CD14-positive monocyte (primary cell): ENCODE measurements at regions not wholly inside any gene's neighbourhood (a gene's known extent, or its start where the extent isn't known, plus 50 kb on each side); places are given as distances from the start of the nearest gene placed in this dataset.

ENCODE experiments used
- DNase-seq, 3 donors: peaks; one replicate each; pipeline ENCODE4 v3.0.0-alpha.2; 2011 to 2022
- H2AFZ ChIP-seq: 2 replicates; pipeline ENCODE4 v1.6.0; 2012; ENCODE audit warnings: mild to moderate bottlenecking, low read depth, low read length, inconsistent platforms; ENCODE audit not compliant: insufficient read depth, poor library complexity, severe bottlenecking
- H3K27ac ChIP-seq, 2 donors: 1 replicate in 1 of 2; 2 replicates in 1 of 2; pipeline ENCODE4 v1.5.1; 2012 to 2013; ENCODE audit warnings: low read length in 2 of 2, control low read depth in 1 of 2, inconsistent platforms in 1 of 2, low read depth in 1 of 2, mild to moderate bottlenecking in 1 of 2
- H3K27me3 ChIP-seq, 2 donors: one replicate each; pipeline versions ENCODE4 v1.6.0 to v1.6.1; 2011 to 2013; ENCODE audit warnings: low read length in 2 of 2; ENCODE audit not compliant: control insufficient read depth in 2 of 2, insufficient read depth in 2 of 2
- H3K36me3 ChIP-seq, 2 donors: replicated peaks in 1 of 2; 1 replicate in 1 of 2; 2 replicates in 1 of 2; pipeline versions ENCODE4 v1.5.1 to v1.6.1; 2012 to 2013; ENCODE audit warnings: low read length in 2 of 2, control low read depth in 1 of 2, inconsistent platforms in 1 of 2, mild to moderate bottlenecking in 1 of 2; ENCODE audit not compliant: insufficient read depth in 2 of 2, control insufficient read depth in 1 of 2
- H3K4me1 ChIP-seq, 2 donors: 1 replicate in 1 of 2; 2 replicates in 1 of 2; pipeline versions ENCODE4 v1.5.1 to v1.6.1; 2012 to 2013; ENCODE audit warnings: low read length in 2 of 2, control low read depth in 1 of 2, inconsistent platforms in 1 of 2, mild to moderate bottlenecking in 1 of 2, moderate library complexity in 1 of 2; ENCODE audit not compliant: insufficient read depth in 2 of 2, control insufficient read depth in 1 of 2
- H3K4me2 ChIP-seq: replicated peaks from 2 replicates; pipeline ENCODE3; 2012; ENCODE audit warnings: low read length, moderate library complexity, mild to moderate bottlenecking; ENCODE audit not compliant: poor library complexity, severe bottlenecking; ENCODE audit errors: extremely low read depth
- H3K4me3 ChIP-seq, 3 experiments: fragments of 200-600 bp in 1 of 3; sonication (generic) in 1 of 3; replicated peaks in 1 of 3; 1 replicate in 2 of 3; 2 replicates in 1 of 3; pipeline ENCODE4 v1.5.1; 2011 to 2013; ENCODE audit warnings: low read length in 3 of 3, mild to moderate bottlenecking in 3 of 3, control low read depth in 2 of 3, low read depth in 2 of 3, inconsistent platforms in 1 of 3, moderate library complexity in 1 of 3
- H3K79me2 ChIP-seq: 2 replicates; pipeline ENCODE4 v1.6.0; 2012; ENCODE audit warnings: mild to moderate bottlenecking, control low read depth, inconsistent platforms, low read length, moderate library complexity; ENCODE audit not compliant: insufficient read depth
- H3K9ac ChIP-seq: 2 replicates; pipeline ENCODE4 v1.6.0; 2017; ENCODE audit warnings: low read length, mild to moderate bottlenecking; ENCODE audit not compliant: insufficient read depth, poor library complexity, severe bottlenecking
- H3K9me3 ChIP-seq, 2 donors: replicated peaks in 1 of 2; 1 replicate in 1 of 2; 2 replicates in 1 of 2; pipeline versions ENCODE4 v1.5.1 to v1.6.1; 2012 to 2013; ENCODE audit warnings: low read length in 2 of 2, control low read depth in 1 of 2; ENCODE audit not compliant: control insufficient read depth in 1 of 2, insufficient read depth in 1 of 2
- H4K20me1 ChIP-seq: 2 replicates; pipeline ENCODE4 v1.6.0; 2012; ENCODE audit warnings: mild to moderate bottlenecking, low read length, control low read depth, moderate library complexity; ENCODE audit not compliant: insufficient read depth
- H3K27ac Mint-ChIP-seq, 7 donors: one replicate each; pipeline ENCODE4 v1.8.0; 2020; ENCODE audit warnings: mild to moderate bottlenecking in 7 of 7, mixed read lengths in 7 of 7, moderate library complexity in 6 of 7, inconsistent platforms in 2 of 7
- H3K27me3 Mint-ChIP-seq, 3 donors: one replicate each; pipeline ENCODE4 v1.8.0; 2021 to 2022; ENCODE audit warnings: low read depth in 3 of 3, mild to moderate bottlenecking in 3 of 3, mixed read lengths in 3 of 3, moderate library complexity in 3 of 3, inconsistent platforms in 1 of 3
- H3K36me3 Mint-ChIP-seq, 2 donors: one replicate each; pipeline ENCODE4 v1.8.0; 2020; ENCODE audit warnings: mixed read lengths in 2 of 2, inconsistent platforms in 1 of 2, mild to moderate bottlenecking in 1 of 2
- H3K4me1 Mint-ChIP-seq: one replicate; pipeline ENCODE4 v1.8.0; 2020; ENCODE audit warnings: mild to moderate bottlenecking, mixed read lengths
- H3K4me3 Mint-ChIP-seq, 2 donors: one replicate each; pipeline ENCODE4 v1.8.0; 2020; ENCODE audit warnings: mild to moderate bottlenecking in 2 of 2, mixed read lengths in 2 of 2, moderate library complexity in 1 of 2
- H3K9me3 Mint-ChIP-seq, 7 donors: one replicate each; pipeline ENCODE4 v1.8.0; 2020 to 2022; ENCODE audit warnings: mixed read lengths in 7 of 7, mild to moderate bottlenecking in 6 of 7, moderate library complexity in 6 of 7, inconsistent platforms in 2 of 7
- WGBS: methylation state at CpG from one replicate; pipeline ENCODE4 v1.1.5; 2013; ENCODE audit warnings: missing lambda C conversion rate; ENCODE audit not compliant: insufficient coverage; 5-methylcytosine and 5-hydroxymethylcytosine counted together
- intact Hi-C, 2 donors: fragments of 100-400 bp; cut with micrococcal nuclease; formaldehyde crosslinking; loops; one replicate each; pipeline versions ENCODE4 v1.15.0 to v1.15.1; 2023
- TF ChIP-seq, protein P1 (sequence below): fragments of 200-600 bp; IDR thresholded peaks from one replicate; pipeline ENCODE4 v1.8.0; 2022; ENCODE audit warnings: antibody characterized with exemption, mild to moderate bottlenecking

- no peak overlapping the region for H3K27ac ChIP-seq
- H3K4me2 ChIP-seq = no peak overlapping the region
- H3K4me3 Mint-ChIP-seq = no peak overlapping the region
- H3K4me1 ChIP-seq = no peaks in the 10 kb centered on the region
- H3K36me3 Mint-ChIP-seq = no peaks in the 10 kb centered on the region
- H3K79me2 ChIP-seq = no peaks in the 10 kb centered on the region
- H3K9me3 ChIP-seq = peaks cover 12 to 19% of the 10 kb centered on the region in 2 donors
- H3K27ac Mint-ChIP-seq = no peak overlapping the region
- 100% methylated on average over 1 of the region's 3 CpGs for WGBS
- no peak overlapping the region for H3K4me3 ChIP-seq
- H3K4me1 Mint-ChIP-seq = no peaks in the 10 kb centered on the region
- intact Hi-C loops = no loop called here
- H3K9ac ChIP-seq = no peak overlapping the region
- H2AFZ ChIP-seq = no peak overlapping the region
- peaks cover 8 to 20% (median 17%) of the 10 kb centered on the region in 7 donors for H3K9me3 Mint-ChIP-seq
- TF ChIP-seq, protein P1, sequence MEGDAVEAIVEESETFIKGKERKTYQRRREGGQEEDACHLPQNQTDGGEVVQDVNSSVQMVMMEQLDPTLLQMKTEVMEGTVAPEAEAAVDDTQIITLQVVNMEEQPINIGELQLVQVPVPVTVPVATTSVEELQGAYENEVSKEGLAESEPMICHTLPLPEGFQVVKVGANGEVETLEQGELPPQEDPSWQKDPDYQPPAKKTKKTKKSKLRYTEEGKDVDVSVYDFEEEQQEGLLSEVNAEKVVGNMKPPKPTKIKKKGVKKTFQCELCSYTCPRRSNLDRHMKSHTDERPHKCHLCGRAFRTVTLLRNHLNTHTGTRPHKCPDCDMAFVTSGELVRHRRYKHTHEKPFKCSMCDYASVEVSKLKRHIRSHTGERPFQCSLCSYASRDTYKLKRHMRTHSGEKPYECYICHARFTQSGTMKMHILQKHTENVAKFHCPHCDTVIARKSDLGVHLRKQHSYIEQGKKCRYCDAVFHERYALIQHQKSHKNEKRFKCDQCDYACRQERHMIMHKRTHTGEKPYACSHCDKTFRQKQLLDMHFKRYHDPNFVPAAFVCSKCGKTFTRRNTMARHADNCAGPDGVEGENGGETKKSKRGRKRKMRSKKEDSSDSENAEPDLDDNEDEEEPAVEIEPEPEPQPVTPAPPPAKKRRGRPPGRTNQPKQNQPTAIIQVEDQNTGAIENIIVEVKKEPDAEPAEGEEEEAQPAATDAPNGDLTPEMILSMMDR = no peak
- H3K27me3 ChIP-seq = no peaks in the 10 kb centered on the region
- no peaks in the 10 kb centered on the region for H3K36me3 ChIP-seq
- no peaks in the 10 kb centered on the region for H4K20me1 ChIP-seq
- H3K27me3 Mint-ChIP-seq = no peaks in the 10 kb centered on the region
- DNase-seq = no peak
Observed at GRCh38 chr3:154614601-154615000, 184.6 kb upstream of the GPR149 start.

DNA sequence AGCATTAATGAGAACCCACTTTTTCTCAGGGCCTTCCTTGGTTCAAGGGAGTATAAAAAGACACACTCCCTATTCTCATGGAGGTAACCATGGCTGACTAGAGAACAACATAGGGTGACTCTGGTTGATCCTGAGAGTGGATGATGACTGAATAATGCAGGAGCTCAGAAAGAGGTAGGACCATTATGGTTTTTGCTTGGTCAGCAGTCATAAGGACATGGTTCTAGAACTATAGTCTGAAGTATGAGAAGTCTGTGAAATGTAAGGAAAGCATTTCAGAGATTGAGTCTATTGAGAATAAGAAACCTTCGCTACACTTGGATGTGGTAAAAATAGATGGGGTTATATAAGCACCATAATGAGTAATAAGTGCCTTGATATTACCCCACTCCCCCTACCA, 184.1 kb upstream of the GPR149 start:
- no peaks in the 10 kb centered on the region for H3K36me3 Mint-ChIP-seq
- peaks cover 5 to 15% (median 12%) of the 10 kb centered on the region in 7 donors for H3K9me3 Mint-ChIP-seq
- H3K27me3 Mint-ChIP-seq = no peaks in the 10 kb centered on the region
- H3K4me3 ChIP-seq = no peak overlapping the region
- no peaks in the 10 kb centered on the region for H3K79me2 ChIP-seq
- no peak overlapping the region for H3K27ac Mint-ChIP-seq
- WGBS = no CpG with 5 or more reads among the region's 1 CpG
- no peaks in the 10 kb centered on the region for H3K4me1 ChIP-seq
- H3K36me3 ChIP-seq = no peaks in the 10 kb centered on the region
- DNase-seq = no peak
- no peak overlapping the region for H3K4me3 Mint-ChIP-seq
- no peak overlapping the region for H3K4me2 ChIP-seq
- H3K9ac ChIP-seq = no peak overlapping the region
- no peak overlapping the region for H2AFZ ChIP-seq
- no peaks in the 10 kb centered on the region for H4K20me1 ChIP-seq
- peaks cover 10 to 14% of the 10 kb centered on the region in 2 donors for H3K9me3 ChIP-seq
- TF ChIP-seq, protein P1 = no peak
- no peaks in the 10 kb centered on the region for H3K27me3 ChIP-seq
- no peak overlapping the region for H3K27ac ChIP-seq
- no peaks in the 10 kb centered on the region for H3K4me1 Mint-ChIP-seq
- intact Hi-C loops = no loop called here
